Heart right ventricle (tissue), 16 donors: ENCODE measurements at regions not wholly inside any gene's neighbourhood (a gene's known extent, or its start where the extent isn't known, plus 50 kb on each side); places are given as distances from the start of the nearest gene placed in this dataset.

Source experiments
- ATAC-seq, 8 donors: fragments of 200-7000 bp; cut with Tn5 transposase; one replicate each; pipeline ENCODE4 v1.9.1; 2020; ENCODE audit warnings: mild to moderate bottlenecking in 8 of 8, moderate library complexity in 8 of 8, moderate number of reproducible peaks in 1 of 8
- DNase-seq, 2 donors: peaks; one replicate each; pipeline ENCODE4 v3.0.0-alpha.2; 2020
- H3K27ac ChIP-seq, 10 donors: fragments of 200-600 bp; sonication (generic) in 2 of 10; one replicate each; pipeline versions ENCODE4 v1.5.0 to v1.8.0; 2020 to 2022; ENCODE audit warnings: mild to moderate bottlenecking in 3 of 10
- H3K27me3 ChIP-seq, 7 donors: fragments of 200-600 bp; one replicate each; pipeline ENCODE4 v1.8.0; 2021 to 2022; ENCODE audit warnings: mild to moderate bottlenecking in 2 of 7
- H3K36me3 ChIP-seq, 9 donors: fragments of 200-600 bp; sonication (generic) in 1 of 9; one replicate each; pipeline versions ENCODE4 v1.5.0 to v1.8.0; 2020 to 2022; ENCODE audit warnings: mild to moderate bottlenecking in 2 of 9
- H3K4me1 ChIP-seq, 9 donors: fragments of 200-600 bp; sonication (generic) in 1 of 9; one replicate each; pipeline versions ENCODE4 v1.5.0 to v1.8.0; 2020 to 2022; ENCODE audit warnings: mild to moderate bottlenecking in 4 of 9
- H3K4me3 ChIP-seq, 10 donors: fragments of 200-600 bp; sonication (generic) in 2 of 10; one replicate each; pipeline versions ENCODE4 v1.5.0 to v1.8.0; 2020 to 2022; ENCODE audit warnings: mild to moderate bottlenecking in 7 of 10, moderate library complexity in 2 of 10
- H3K9me3 ChIP-seq, 11 donors: fragments of 200-600 bp in 10 of 11; sonication (generic) in 2 of 11; one replicate each; pipeline versions ENCODE4 v1.5.0 to v1.8.0; 2013 to 2022; ENCODE audit warnings: mild to moderate bottlenecking in 2 of 11, control low read depth in 1 of 11, moderate library complexity in 1 of 11
- WGBS, 2 donors: extraction: QIAGEN DNeasy Blood & Tissue Kit; methylation state at CpG; one replicate each; pipeline ENCODE4 v1.1.7; 2013; ENCODE audit warnings: inconsistent platforms in 1 of 2; 5-methylcytosine and 5-hydroxymethylcytosine counted together
- intact Hi-C, 10 donors: fragments of 100-400 bp; cut with DNase I; formaldehyde crosslinking; loops; one replicate each; pipeline versions ENCODE4 v1.11.1 to v1.14.2; 2022
- TF ChIP-seq, protein P1 (sequence below), 9 donors: fragments of 200-600 bp; sonication (generic) in 2 of 9; IDR thresholded peaks; one replicate each; pipeline versions ENCODE4 v1.5.0 to v1.8.0; 2021 to 2022; ENCODE audit warnings: antibody characterized with exemption in 9 of 9, mild to moderate bottlenecking in 5 of 9, moderate library complexity in 1 of 9
- donor health status: Arrhythmogenic right ventricular cardiomyopathy.
- donor health status: ischemic (EF 13 %, LVEDD 7.1; RV severe dilation, severe dysfunction).
- donor health status: healthy with polysubstance abuse.
- donor health status: DM: no; HTN: yes; CAD: no.
- donor health status: DM: no; HTN: no; CAD: no.
- donor health status: ischemic (EF 25% LVEDD 6.9; RV normal size, moderate dysfunction).
- donor health status: ischemic (EF 25% LVEDD 5.7; RV mildly dilated, moderate dysfunction).
- donor health status: healthy.
- donor health status: DM: yes; HTN: yes; CAD: no.
- donor health status: Ischemic cardiomyopathy.
- donor health status: ischemic (EF 35%, LVEDD 5.7; RV mildly dilated, moderate dysfunction).
- donor health status: nonischemic (EF 11% LVEDD 7.7; RV severe dilation, severe dysfunction).
- donor health status: DM: yes; HTN: yes; CAD: no.
- donor health status: PGD.
- donor health status: ischemic (EF 29% LVEDD 5.4; RV normal size, mild dysfunction).
- donor health status: nonischemic (EF 23%, LVEDD 6.1; RV moderate dilation, normal function).

DNA sequence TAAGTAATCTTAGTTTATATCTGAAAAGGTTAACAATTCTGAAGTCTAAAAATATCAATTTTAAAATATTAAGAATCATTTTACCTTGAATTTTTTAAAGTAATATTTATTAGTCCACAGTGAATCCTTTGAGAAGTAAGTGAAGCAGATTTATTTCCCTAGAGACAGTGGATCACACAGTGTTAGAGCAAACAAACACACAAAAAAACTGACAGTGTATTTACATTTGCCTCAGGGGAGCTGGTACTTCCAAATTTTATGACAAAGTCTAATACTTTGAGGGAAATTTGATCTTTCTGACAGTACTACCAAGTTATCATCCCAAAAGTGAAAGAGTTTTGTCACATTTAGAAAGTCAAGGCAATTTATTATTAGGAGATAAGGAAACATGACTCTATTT lies 1750.6 kb upstream of the CDH9 start:
- intact Hi-C loops: no loop called here
- H3K4me1 ChIP-seq: no peaks in the 10 kb centered on the region
- no peaks in the 10 kb centered on the region for H3K9me3 ChIP-seq
- ATAC-seq: no peak
- no peak overlapping the region for H3K27ac ChIP-seq
- TF ChIP-seq, protein P1, sequence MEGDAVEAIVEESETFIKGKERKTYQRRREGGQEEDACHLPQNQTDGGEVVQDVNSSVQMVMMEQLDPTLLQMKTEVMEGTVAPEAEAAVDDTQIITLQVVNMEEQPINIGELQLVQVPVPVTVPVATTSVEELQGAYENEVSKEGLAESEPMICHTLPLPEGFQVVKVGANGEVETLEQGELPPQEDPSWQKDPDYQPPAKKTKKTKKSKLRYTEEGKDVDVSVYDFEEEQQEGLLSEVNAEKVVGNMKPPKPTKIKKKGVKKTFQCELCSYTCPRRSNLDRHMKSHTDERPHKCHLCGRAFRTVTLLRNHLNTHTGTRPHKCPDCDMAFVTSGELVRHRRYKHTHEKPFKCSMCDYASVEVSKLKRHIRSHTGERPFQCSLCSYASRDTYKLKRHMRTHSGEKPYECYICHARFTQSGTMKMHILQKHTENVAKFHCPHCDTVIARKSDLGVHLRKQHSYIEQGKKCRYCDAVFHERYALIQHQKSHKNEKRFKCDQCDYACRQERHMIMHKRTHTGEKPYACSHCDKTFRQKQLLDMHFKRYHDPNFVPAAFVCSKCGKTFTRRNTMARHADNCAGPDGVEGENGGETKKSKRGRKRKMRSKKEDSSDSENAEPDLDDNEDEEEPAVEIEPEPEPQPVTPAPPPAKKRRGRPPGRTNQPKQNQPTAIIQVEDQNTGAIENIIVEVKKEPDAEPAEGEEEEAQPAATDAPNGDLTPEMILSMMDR (IDR thresholded peaks at IDR 0.05): no peak
- no peak for DNase-seq
- H3K4me3 ChIP-seq: no peak overlapping the region
- no peaks in the 10 kb centered on the region for H3K36me3 ChIP-seq
- H3K27me3 ChIP-seq: no peaks in the 10 kb centered on the region

DNA sequence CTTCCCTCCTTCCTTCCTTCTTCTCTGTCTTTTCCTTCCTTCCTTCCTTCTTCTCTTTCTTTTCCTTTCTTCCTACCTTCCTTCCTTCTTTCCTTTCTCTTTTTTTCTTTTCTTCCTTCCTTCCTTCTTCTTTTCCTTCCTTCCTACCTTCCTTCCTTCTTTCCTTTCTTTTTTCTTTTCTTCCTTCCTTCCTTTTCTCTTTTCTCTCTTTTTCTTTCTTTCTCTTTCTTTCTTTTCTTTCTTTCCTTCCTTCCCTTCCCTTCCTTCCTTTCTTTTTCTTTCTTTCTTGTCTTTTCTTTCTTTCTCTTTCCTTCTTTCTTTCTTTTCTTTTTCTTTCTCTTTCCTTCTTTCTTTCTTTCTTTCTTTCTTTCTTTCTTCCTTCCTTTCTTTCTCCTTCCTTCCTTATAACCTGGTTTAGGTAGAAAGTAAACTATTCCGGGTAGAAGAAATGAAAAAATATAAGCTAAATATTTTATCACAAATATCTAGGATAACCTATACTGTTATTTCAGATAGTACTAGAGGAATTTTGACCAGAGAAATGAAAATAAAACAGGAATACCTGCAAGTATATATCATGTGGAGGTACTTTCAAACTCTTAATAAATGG lies 1741.8 kb upstream of the CDH9 start:
- Histone ChIP-seq H3K4me3 (no peak overlapping the region), H3K27ac (no peak overlapping the region)

DNA sequence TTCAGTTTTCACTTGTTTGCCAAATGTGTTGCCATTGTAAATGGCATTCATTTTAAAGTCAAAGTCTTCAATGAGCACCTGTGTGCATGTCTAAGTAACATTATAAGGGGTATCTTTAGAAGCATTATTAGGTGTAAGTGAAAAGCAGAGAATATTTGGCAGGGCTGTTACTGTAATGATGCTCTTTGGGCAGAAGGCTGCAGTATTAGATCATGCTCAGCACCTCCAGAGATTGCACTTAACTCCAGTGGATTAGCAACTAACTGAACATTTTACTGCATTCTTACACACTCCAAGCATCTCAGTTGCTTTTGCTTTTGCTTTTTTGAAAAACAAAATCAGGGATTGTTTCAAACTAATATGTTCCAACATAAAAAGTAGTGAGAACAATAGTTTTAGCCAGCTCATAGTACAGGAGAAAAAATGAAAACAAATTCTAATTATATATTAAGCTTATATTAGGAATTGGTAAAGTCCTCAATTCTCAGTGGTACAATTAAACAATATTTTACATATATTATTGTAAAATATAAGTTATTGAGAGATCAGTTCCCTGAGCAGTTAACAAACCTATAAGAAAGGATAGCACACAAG lies 1740.9 kb upstream of the CDH9 start:
- H3K4me1 ChIP-seq: no peaks in the 10 kb centered on the region
- no peak overlapping the region for H3K27ac ChIP-seq
- H3K27me3 ChIP-seq: no peaks in the 10 kb centered on the region
- DNase-seq: no peak
- TF ChIP-seq, protein P1 (IDR thresholded peaks at IDR 0.05): no peak
- no peak for ATAC-seq
- no peaks in the 10 kb centered on the region for H3K36me3 ChIP-seq
- intact Hi-C loops: no loop called here
- peaks cover 0 to 4% (median 0%) of the 10 kb centered on the region in 11 donors for H3K9me3 ChIP-seq
- H3K4me3 ChIP-seq: no peak overlapping the region

More for the DNA sequence above, 1741.8 kb upstream of the CDH9 start:
- intact Hi-C loops: no loop called here
- ATAC-seq (no peak), DNase-seq (no peak)
- WGBS, 2 donors: 89 to 93% methylated on average over 1 of the region's 1 CpG
- TF ChIP-seq, protein P1 (IDR thresholded peaks at IDR 0.05): no peak
- Histone ChIP-seq H3K9me3 (peaks cover 0 to 4% (median 0%) of the 10 kb centered on the region in 11 donors), H3K27me3 (no peaks in the 10 kb centered on the region), H3K36me3 (no peaks in the 10 kb centered on the region), H3K4me1 (no peaks in the 10 kb centered on the region)

DNA sequence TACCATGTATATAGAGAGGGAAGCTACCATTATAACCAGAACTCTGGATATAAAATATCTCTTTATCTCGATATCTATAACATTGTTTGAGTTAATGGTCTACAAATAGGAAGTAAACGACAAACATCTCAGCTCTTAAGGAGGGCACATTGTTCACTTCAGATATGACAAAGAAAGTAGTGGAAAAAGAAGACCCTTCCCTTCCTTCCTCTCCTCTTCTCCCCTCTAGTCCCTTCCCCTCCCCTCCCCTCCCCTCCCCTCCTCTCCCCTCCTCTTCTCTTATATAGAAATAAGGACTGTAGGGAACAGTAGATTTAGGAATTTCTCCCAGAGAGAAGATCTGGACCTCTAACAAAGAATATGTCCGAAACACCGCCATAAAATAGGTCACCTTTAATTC lies 1731.9 kb upstream of the CDH9 start:
- Histone ChIP-seq H3K9me3 (no peaks in the 10 kb centered on the region), H3K36me3 (no peaks in the 10 kb centered on the region), H3K4me1 (no peaks in the 10 kb centered on the region), H3K4me3 (no peak overlapping the region), H3K27ac (no peak overlapping the region), H3K27me3 (no peaks in the 10 kb centered on the region)
- ATAC-seq: no peak
- 85 to 87% methylated on average over 4 of the region's 4 CpGs for WGBS, 2 donors
- TF ChIP-seq, protein P1 (IDR thresholded peaks at IDR 0.05): no peak
- intact Hi-C loops: no loop called here
- DNase-seq: no peak
